CD8-positive, alpha-beta memory T cell (primary cell): ENCODE measurements at regions not wholly inside any gene's neighbourhood (a gene's known extent, or its start where the extent isn't known, plus 50 kb on each side); places are given as distances from the start of the nearest gene placed in this dataset.

Experiments used
- CTCF ChIA-PET: fragments of 350-600 bp; sonication (Branson Sonifier 250); formaldehyde crosslinking; loops from one replicate; lab custom pipeline; 2021; ENCODE audit warnings: antibody characterized with exemption; lab: Charles Lee
- POLR2A ChIA-PET: fragments of 350-600 bp; sonication (Branson Sonifier 250); formaldehyde crosslinking; loops from one replicate; lab custom pipeline; 2021; ENCODE audit warnings: antibody characterized with exemption; lab: Charles Lee
- DNase-seq, 5 donors: peaks; one replicate each; pipeline versions ENCODE4 v3.0.0 to v3.0.0-alpha.2; 2020 to 2022; ENCODE audit warnings: mixed read lengths in 1 of 5
- H3K27ac ChIP-seq: one replicate; pipeline ENCODE4 v1.7.0; 2013; ENCODE audit warnings: low read depth, mild to moderate bottlenecking, low read length, moderate library complexity
- H3K27me3 ChIP-seq: 2 replicates; pipeline ENCODE4 v1.7.0; 2013; ENCODE audit warnings: low read length, mild to moderate bottlenecking; ENCODE audit not compliant: insufficient read depth, poor library complexity, severe bottlenecking
- H3K36me3 ChIP-seq: 2 replicates; pipeline ENCODE4 v1.7.0; 2013; ENCODE audit warnings: mild to moderate bottlenecking, low read length, moderate library complexity; ENCODE audit not compliant: insufficient read depth
- H3K4me1 ChIP-seq: 2 replicates; pipeline ENCODE4 v1.7.0; 2013; ENCODE audit warnings: mild to moderate bottlenecking, low read length, moderate library complexity; ENCODE audit not compliant: insufficient read depth
- H3K4me3 ChIP-seq: 2 replicates; pipeline ENCODE4 v1.7.0; 2013; ENCODE audit warnings: mild to moderate bottlenecking, low read length
- H3K9me3 ChIP-seq: 2 replicates; pipeline ENCODE4 v1.7.0; 2013; ENCODE audit warnings: mild to moderate bottlenecking, low read length
- H3K27ac Mint-ChIP-seq, 8 donors: one replicate each; pipeline ENCODE4 v1.8.0; 2020 to 2021; ENCODE audit warnings: mixed read lengths in 8 of 8, mild to moderate bottlenecking in 6 of 8, inconsistent platforms in 3 of 8, moderate library complexity in 3 of 8
- H3K27me3 Mint-ChIP-seq, 2 donors: one replicate each; pipeline ENCODE4 v1.8.0; 2020 to 2021; ENCODE audit warnings: mixed read lengths in 2 of 2, mild to moderate bottlenecking in 1 of 2, moderate library complexity in 1 of 2
- H3K36me3 Mint-ChIP-seq, 3 donors: one replicate each; pipeline ENCODE4 v1.8.0; 2020 to 2021; ENCODE audit warnings: mixed read lengths in 3 of 3, inconsistent platforms in 1 of 3, mild to moderate bottlenecking in 1 of 3
- H3K4me1 Mint-ChIP-seq, 3 donors: one replicate each; pipeline ENCODE4 v1.8.0; 2020 to 2021; ENCODE audit warnings: mixed read lengths in 3 of 3, inconsistent platforms in 1 of 3, mild to moderate bottlenecking in 1 of 3
- H3K4me3 Mint-ChIP-seq, 7 donors: one replicate each; pipeline ENCODE4 v1.8.0; 2020 to 2021; ENCODE audit warnings: mixed read lengths in 7 of 7, mild to moderate bottlenecking in 6 of 7, moderate library complexity in 4 of 7, inconsistent platforms in 2 of 7
- H3K9me3 Mint-ChIP-seq, 5 donors: one replicate each; pipeline ENCODE4 v1.8.0; 2020 to 2022; ENCODE audit warnings: mixed read lengths in 5 of 5, mild to moderate bottlenecking in 3 of 5, moderate library complexity in 2 of 5, inconsistent platforms in 1 of 5

GRCh38 chr3:35389907-35390306, 249.4 kb upstream of the ARPP21 start:
- no peak for DNase-seq
- Mint-ChIP-seq H3K4me3 (no peak overlapping the region), H3K36me3 (peaks cover 0 to 1% (median 0%) of the 10 kb centered on the region in 3 donors), H3K27ac (no peak overlapping the region), H3K27me3 (no peaks in the 10 kb centered on the region), H3K4me1 (no peaks in the 10 kb centered on the region), H3K9me3 (peaks cover 6 to 29% (median 10%) of the 10 kb centered on the region in 5 donors)
- no peaks in the 10 kb centered on the region for H3K4me1 ChIP-seq
- ChIA-PET POLR2A (no interaction called here), CTCF (no interaction called here)
- no peaks in the 10 kb centered on the region for H3K9me3 ChIP-seq
- no peak overlapping the region for H3K4me3 ChIP-seq
- no peaks in the 10 kb centered on the region for H3K27me3 ChIP-seq
- no peak overlapping the region for H3K27ac ChIP-seq
- no peaks in the 10 kb centered on the region for H3K36me3 ChIP-seq

DNA sequence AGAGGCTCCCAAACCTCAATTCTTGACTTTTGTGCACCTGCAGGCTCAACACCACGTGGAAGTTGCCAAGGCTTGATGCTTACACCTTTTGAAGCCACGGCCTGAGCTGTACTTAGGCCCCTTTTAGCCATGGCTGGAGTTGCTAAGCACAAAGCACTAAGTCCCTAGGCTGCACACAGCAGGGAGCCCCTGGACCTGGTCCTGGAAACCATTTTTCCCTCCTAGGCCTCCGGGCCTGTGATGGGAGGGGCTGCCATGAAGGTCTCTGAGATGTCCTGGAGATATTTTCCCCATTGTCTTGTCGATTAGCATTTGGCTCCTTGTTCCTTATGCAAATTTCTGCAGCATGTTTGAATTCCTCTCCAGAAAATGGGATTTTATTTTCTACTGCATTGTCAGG, 247.1 kb upstream of the ARPP21 start:
- Histone ChIP-seq H3K4me3 (no peak overlapping the region), H3K9me3 (no peaks in the 10 kb centered on the region), H3K27me3 (no peaks in the 10 kb centered on the region), H3K36me3 (no peaks in the 10 kb centered on the region), H3K27ac (no peak overlapping the region), H3K4me1 (no peaks in the 10 kb centered on the region)
- peaks cover under 1 to 26% (median 10%) of the 10 kb centered on the region in 5 donors for H3K9me3 Mint-ChIP-seq
- no peak for DNase-seq
- no peak overlapping the region for H3K4me3 Mint-ChIP-seq
- H3K36me3 Mint-ChIP-seq = no peaks in the 10 kb centered on the region
- POLR2A ChIA-PET = no interaction called here
- H3K27me3 Mint-ChIP-seq = no peaks in the 10 kb centered on the region
- no peaks in the 10 kb centered on the region for H3K4me1 Mint-ChIP-seq
- no peak overlapping the region for H3K27ac Mint-ChIP-seq
- CTCF ChIA-PET = no interaction called here

GRCh38 chr3:35393901-35394799, 245.2 kb upstream of the ARPP21 start:
- H3K4me1 ChIP-seq = no peaks in the 10 kb centered on the region
- H3K27me3 ChIP-seq = no peaks in the 10 kb centered on the region
- Mint-ChIP-seq H3K27ac (no peak overlapping the region), H3K36me3 (no peaks in the 10 kb centered on the region), H3K9me3 (peaks cover 5 to 29% (median 10%) of the 10 kb centered on the region in 5 donors), H3K4me1 (no peaks in the 10 kb centered on the region), H3K27me3 (no peaks in the 10 kb centered on the region), H3K4me3 (no peak overlapping the region)
- no peaks in the 10 kb centered on the region for H3K36me3 ChIP-seq
- no peak overlapping the region for H3K4me3 ChIP-seq
- ChIA-PET CTCF (no interaction called here), POLR2A (no interaction called here)
- no peaks in the 10 kb centered on the region for H3K9me3 ChIP-seq
- no peak for DNase-seq
- no peak overlapping the region for H3K27ac ChIP-seq

- Mint-ChIP-seq H3K9me3 (peaks cover 8 to 29% (median 10%) of the 10 kb centered on the region in 5 donors), H3K4me1 (no peaks in the 10 kb centered on the region), H3K27me3 (no peaks in the 10 kb centered on the region), H3K36me3 (no peaks in the 10 kb centered on the region), H3K27ac (no peak overlapping the region), H3K4me3 (no peak overlapping the region)
- Histone ChIP-seq H3K36me3 (no peaks in the 10 kb centered on the region), H3K27me3 (no peaks in the 10 kb centered on the region), H3K4me1 (no peaks in the 10 kb centered on the region), H3K4me3 (no peak overlapping the region), H3K9me3 (no peaks in the 10 kb centered on the region), H3K27ac (no peak overlapping the region)
- POLR2A ChIA-PET = no interaction called here
- CTCF ChIA-PET = no interaction called here
- no peak for DNase-seq
Observed at GRCh38 chr3:35394905-35395304, 244.4 kb upstream of the ARPP21 start.

DNA sequence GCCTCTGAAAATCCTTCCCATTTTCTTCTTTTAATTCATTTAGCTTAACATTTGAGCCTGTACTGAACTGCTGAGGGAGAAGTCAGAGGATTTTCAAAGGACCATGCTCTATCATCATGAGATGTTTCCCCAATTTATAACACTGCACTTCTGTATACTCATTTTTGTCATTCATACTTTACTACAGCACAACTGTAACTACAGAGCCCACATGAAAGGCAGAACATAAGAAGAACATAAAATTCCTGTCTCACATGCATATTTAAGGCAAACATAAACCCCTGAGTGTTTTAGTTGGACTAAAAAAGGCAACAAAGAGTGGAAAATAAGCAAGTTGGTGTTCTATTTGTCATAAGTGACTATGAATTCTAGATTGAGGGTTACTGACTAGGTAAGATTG, 237.7 kb upstream of the ARPP21 start:
- H3K9me3 ChIP-seq = no peaks in the 10 kb centered on the region
- H3K4me1 ChIP-seq = no peaks in the 10 kb centered on the region
- H3K27ac ChIP-seq = no peak overlapping the region
- CTCF ChIA-PET = no interaction called here
- Mint-ChIP-seq H3K27me3 (no peaks in the 10 kb centered on the region), H3K36me3 (no peaks in the 10 kb centered on the region), H3K27ac (no peak overlapping the region), H3K9me3 (peaks cover 0 to 31% (median 6%) of the 10 kb centered on the region in 5 donors), H3K4me1 (no peaks in the 10 kb centered on the region), H3K4me3 (no peak overlapping the region)
- POLR2A ChIA-PET = no interaction called here
- H3K27me3 ChIP-seq = no peaks in the 10 kb centered on the region
- DNase-seq = no peak
- H3K36me3 ChIP-seq = no peaks in the 10 kb centered on the region
- H3K4me3 ChIP-seq = no peak overlapping the region

DNA sequence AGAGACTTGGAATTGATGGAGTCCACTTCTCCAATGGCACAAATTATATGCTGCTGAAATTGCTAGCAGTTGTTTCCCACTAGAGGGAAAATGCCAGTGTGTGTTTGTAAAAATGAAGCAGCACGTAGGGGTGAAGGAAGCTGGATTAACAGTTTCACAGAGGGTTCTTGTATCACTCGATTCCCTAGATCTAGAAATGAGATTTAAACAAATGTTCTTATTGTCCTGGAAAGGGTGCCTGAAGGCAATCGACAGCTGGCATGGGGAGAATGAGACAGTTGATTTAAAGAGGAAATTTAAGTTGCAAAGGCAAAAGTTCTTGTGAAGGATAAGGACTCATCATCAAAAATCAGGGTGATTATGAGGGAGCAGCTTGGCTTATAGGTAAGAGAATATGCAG, 234.8 kb upstream of the ARPP21 start:
- peaks cover 0 to 27% (median 7%) of the 10 kb centered on the region in 5 donors for H3K9me3 Mint-ChIP-seq
- ChIA-PET POLR2A (no interaction called here), CTCF (no interaction called here)
- no peak overlapping the region for H3K27ac Mint-ChIP-seq
- no peaks in the 10 kb centered on the region for H3K9me3 ChIP-seq
- no peak for DNase-seq
- no peaks in the 10 kb centered on the region for H3K36me3 Mint-ChIP-seq
- no peaks in the 10 kb centered on the region for H3K27me3 Mint-ChIP-seq
- no peak overlapping the region for H3K27ac ChIP-seq
- no peaks in the 10 kb centered on the region for H3K4me1 Mint-ChIP-seq
- H3K4me3 ChIP-seq = no peak overlapping the region
- no peak overlapping the region for H3K4me3 Mint-ChIP-seq
- no peaks in the 10 kb centered on the region for H3K4me1 ChIP-seq
- H3K36me3 ChIP-seq = no peaks in the 10 kb centered on the region
- no peaks in the 10 kb centered on the region for H3K27me3 ChIP-seq

DNA sequence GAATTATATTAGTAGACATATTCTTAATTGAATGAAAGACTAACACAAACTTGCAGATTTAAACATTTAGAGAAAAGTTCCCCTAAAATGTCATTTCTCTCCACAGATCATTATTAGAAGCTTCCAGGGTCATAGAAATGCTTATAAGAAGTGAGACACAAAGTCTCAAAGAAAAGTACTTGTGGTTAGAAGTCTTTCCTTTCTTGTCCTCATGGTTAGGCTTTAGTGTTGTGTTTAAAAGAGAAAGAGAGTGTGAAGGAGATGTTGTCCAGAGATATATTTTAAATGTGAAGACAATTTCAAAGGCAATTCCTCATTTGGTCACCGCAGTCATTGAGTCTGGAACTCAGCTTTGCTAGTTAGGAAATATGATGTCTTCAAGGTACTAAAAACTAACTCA, 230.4 kb upstream of the ARPP21 start:
- no peak for DNase-seq
- no peak overlapping the region for H3K27ac Mint-ChIP-seq
- Histone ChIP-seq H3K4me1 (no peaks in the 10 kb centered on the region), H3K9me3 (no peaks in the 10 kb centered on the region), H3K27me3 (no peaks in the 10 kb centered on the region), H3K27ac (no peak overlapping the region), H3K36me3 (no peaks in the 10 kb centered on the region), H3K4me3 (no peak overlapping the region)
- H3K36me3 Mint-ChIP-seq = no peaks in the 10 kb centered on the region
- CTCF ChIA-PET = no interaction called here
- H3K4me3 Mint-ChIP-seq = no peak overlapping the region
- POLR2A ChIA-PET = no interaction called here
- no peaks in the 10 kb centered on the region for H3K4me1 Mint-ChIP-seq
- H3K9me3 Mint-ChIP-seq = peaks cover 0 to 28% (median 4%) of the 10 kb centered on the region in 5 donors
- no peaks in the 10 kb centered on the region for H3K27me3 Mint-ChIP-seq

- H3K9me3 ChIP-seq = no peaks in the 10 kb centered on the region
- Mint-ChIP-seq H3K36me3 (no peaks in the 10 kb centered on the region), H3K27ac (no peak overlapping the region), H3K4me3 (no peak overlapping the region), H3K9me3 (peaks cover 2 to 28% (median 4%) of the 10 kb centered on the region in 5 donors), H3K4me1 (no peaks in the 10 kb centered on the region), H3K27me3 (no peaks in the 10 kb centered on the region)
- H3K27ac ChIP-seq = no peak overlapping the region
- H3K27me3 ChIP-seq = no peaks in the 10 kb centered on the region
- DNase-seq = no peak
- H3K4me3 ChIP-seq = no peak overlapping the region
- POLR2A ChIA-PET = no interaction called here
- CTCF ChIA-PET = no interaction called here
- H3K36me3 ChIP-seq = no peaks in the 10 kb centered on the region
- no peaks in the 10 kb centered on the region for H3K4me1 ChIP-seq
Observed at GRCh38 chr3:35409991-35410390, 229.3 kb upstream of the ARPP21 start.
